Stomach (tissue), 4 donors: ENCODE measurements at regions not wholly inside any gene's neighbourhood (a gene's known extent, or its start where the extent isn't known, plus 50 kb on each side); places are given as distances from the start of the nearest gene placed in this dataset.

Experiments used
- CTCF ChIP-seq, 7 experiments: fragments of 450-650 bp in 4 of 7; fragments of 200-600 bp in 3 of 7; sonication (generic) in 3 of 7; IDR thresholded peaks; one replicate each; pipeline ENCODE4 v1.5.1; 2016 to 2019; ENCODE audit warnings: antibody characterized with exemption in 7 of 7, control low read depth in 2 of 7, mild to moderate bottlenecking in 1 of 7
- EP300 ChIP-seq: sonication (generic); formaldehyde crosslinking; IDR thresholded peaks from one replicate; pipeline ENCODE4 v1.6.1; 2017; ENCODE audit warnings: antibody characterized with exemption
- POLR2A ChIP-seq, 4 donors: fragments of 450-650 bp; IDR thresholded peaks; one replicate each; pipeline ENCODE4 v1.6.1; 2016; ENCODE audit warnings: antibody characterized with exemption in 4 of 4, control low read depth in 2 of 4, mild to moderate bottlenecking in 1 of 4, moderate library complexity in 1 of 4
- POLR2AphosphoS5 ChIP-seq, 3 donors: sonication (generic); formaldehyde crosslinking; IDR thresholded peaks; one replicate each; pipeline ENCODE4 v1.6.1; 2016; ENCODE audit warnings: antibody characterized with exemption in 3 of 3

- TF ChIP-seq POLR2A (IDR thresholded peaks at IDR 0.05) (no peak), CTCF (IDR thresholded peaks at IDR 0.05) (no peak), POLR2AphosphoS5 (IDR thresholded peaks at IDR 0.05) (no peak), EP300 (no peak)
Measured at GRCh38 chr3:137385922-137386321, 378.2 kb upstream of the SOX14 start.
